ENCODE measurements at regions not wholly inside any gene's neighbourhood (a gene's known extent, or its start where the extent isn't known, plus 50 kb on each side); places are given as distances from the start of the nearest gene placed in this dataset.

- DNase-seq (ENCODE audit: low read depth), result no peak
- TF ChIP-seq CTCF (conservative IDR thresholded peaks at IDR 0.05; ENCODE audit: low read depth, low read length), result no peak
- no peak overlapping the region for H3K4me3 ChIP-seq (ENCODE audit: low read length)
Observed at GRCh38 chr4:119833611-119834010, 205.0 kb upstream of the PDE5A start.

- H3K4me3 ChIP-seq (ENCODE audit: low read length), result no peak overlapping the region
- no peak for TF ChIP-seq CTCF (conservative IDR thresholded peaks at IDR 0.05; ENCODE audit: low read depth, low read length)
- DNase-seq (ENCODE audit: low read depth), result peak; percentile 80
Observed at GRCh38 chr4:119832776-119833175, 204.2 kb upstream of the PDE5A start.

GRCh38 chr4:119829326-119829725 is 200.7 kb upstream of the PDE5A start:
- H3K4me3 ChIP-seq (ENCODE audit: low read length), result no peak overlapping the region
- no peak for TF ChIP-seq CTCF (conservative IDR thresholded peaks at IDR 0.05; ENCODE audit: low read depth, low read length)
- no peak for DNase-seq (ENCODE audit: low read depth)

GRCh38 chr4:119825696-119826095 is 197.1 kb upstream of the PDE5A start:
- TF ChIP-seq CTCF (conservative IDR thresholded peaks at IDR 0.05; ENCODE audit: low read depth, low read length), result no peak
- DNase-seq (ENCODE audit: low read depth), result peak; percentile 60
- H3K4me3 ChIP-seq (ENCODE audit: low read length), result no peak overlapping the region

- no peak for TF ChIP-seq CTCF (conservative IDR thresholded peaks at IDR 0.05; ENCODE audit: low read depth, low read length)
- DNase-seq (ENCODE audit: low read depth), result no peak
- no peak overlapping the region for H3K4me3 ChIP-seq (ENCODE audit: low read length)
Observed at GRCh38 chr4:119823891-119824290, 195.3 kb upstream of the PDE5A start.

GRCh38 chr4:119823045-119823444 is 194.4 kb upstream of the PDE5A start:
- no peak for TF ChIP-seq CTCF (conservative IDR thresholded peaks at IDR 0.05; ENCODE audit: low read depth, low read length)
- H3K4me3 ChIP-seq (ENCODE audit: low read length), result no peak overlapping the region
- DNase-seq (ENCODE audit: low read depth), result no peak

GRCh38 chr4:119816473-119816872 is 187.9 kb upstream of the PDE5A start:
- no peak overlapping the region for H3K4me3 ChIP-seq (ENCODE audit: low read length)
- no peak for DNase-seq (ENCODE audit: low read depth)
- no peak for TF ChIP-seq CTCF (conservative IDR thresholded peaks at IDR 0.05; ENCODE audit: low read depth, low read length)
